AG10803 (cell line): ENCODE measurements at regions not wholly inside any gene's neighbourhood (a gene's known extent, or its start where the extent isn't known, plus 50 kb on each side); places are given as distances from the start of the nearest gene placed in this dataset.

Source experiments
- DNase-seq: peaks from one replicate; pipeline ENCODE4 v3.0.0; 2010; ENCODE audit warnings: low read depth
- H3K4me3 ChIP-seq: 2 replicates; pipeline ENCODE4 v1.5.1; 2011; ENCODE audit warnings: mild to moderate bottlenecking, low read length, control low read depth
- CTCF ChIP-seq: conservative IDR thresholded peaks from 2 replicates; pipeline ENCODE4 v1.5.1; 2011; ENCODE audit warnings: mild to moderate bottlenecking, low read length, control low read depth, inconsistent platforms

GRCh38 chr5:171573451-171574225 lies 154.2 kb downstream of the FGF18 start:
- H3K4me3 ChIP-seq: no peak overlapping the region
- TF ChIP-seq CTCF: no peak
- no peak for DNase-seq

GRCh38 chr5:171574376-171574775 lies 154.9 kb downstream of the FGF18 start:
- DNase-seq: no peak
- no peak overlapping the region for H3K4me3 ChIP-seq
- no peak for TF ChIP-seq CTCF

GRCh38 chr5:171575386-171575785 lies 155.9 kb downstream of the FGF18 start:
- no peak for TF ChIP-seq CTCF
- no peak for DNase-seq
- H3K4me3 ChIP-seq: no peak overlapping the region

DNA sequence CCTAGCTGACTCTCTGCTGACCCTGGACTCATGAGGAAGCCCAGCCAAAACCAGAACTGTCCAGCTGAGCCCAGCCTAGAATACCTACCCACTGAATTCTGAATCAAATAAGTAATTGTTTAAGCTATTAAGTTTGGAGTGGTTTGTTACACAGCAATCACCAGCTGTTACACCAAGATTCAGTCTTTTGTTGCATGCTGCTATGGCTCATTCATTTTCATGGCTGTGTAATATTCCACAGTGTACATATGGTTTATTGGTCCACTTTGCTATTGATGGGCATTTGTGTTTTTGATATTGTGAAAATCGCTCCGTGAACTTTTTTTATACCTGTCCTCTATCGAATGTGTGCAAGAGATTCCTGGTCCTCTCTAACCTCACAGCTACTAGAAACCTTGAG lies 156.4 kb downstream of the FGF18 start:
- no peak overlapping the region for H3K4me3 ChIP-seq
- no peak for DNase-seq
- no peak for TF ChIP-seq CTCF

DNA sequence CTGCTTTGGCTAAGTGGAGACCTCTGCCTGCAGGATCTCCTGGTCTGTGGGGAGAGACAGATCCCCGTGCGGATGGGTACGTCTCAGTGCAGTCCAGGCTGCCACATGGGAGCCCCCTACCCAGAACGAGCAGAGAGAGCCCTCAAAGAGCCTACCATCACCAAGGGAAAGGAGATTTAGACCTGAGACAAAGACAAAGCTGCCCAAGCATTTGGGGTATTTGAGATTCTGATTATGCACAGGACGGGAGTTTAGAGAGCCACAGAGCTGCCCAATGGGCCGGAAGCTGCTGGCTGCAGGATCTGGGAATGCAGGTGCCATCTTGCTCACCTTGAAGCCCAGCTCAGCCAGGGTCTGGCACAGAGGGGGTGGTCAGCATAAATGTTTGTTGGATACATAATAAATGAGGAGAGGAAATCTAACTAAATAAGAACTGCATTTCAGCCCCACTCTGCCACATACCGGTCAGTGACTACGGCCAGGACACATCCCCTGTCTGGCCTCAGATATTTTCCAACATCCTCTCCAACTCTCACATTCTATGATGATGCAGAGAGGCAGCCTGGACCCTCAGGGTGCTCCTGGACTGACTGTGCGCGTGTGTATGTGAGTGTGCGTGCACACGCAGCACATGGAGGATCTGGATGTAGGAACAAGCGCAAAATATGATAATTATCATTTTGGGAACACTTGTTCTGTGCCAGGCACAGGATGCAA lies 157.8 kb downstream of the FGF18 start:
- no peak for TF ChIP-seq CTCF
- DNase-seq: no peak
- H3K4me3 ChIP-seq: no peak overlapping the region

DNA sequence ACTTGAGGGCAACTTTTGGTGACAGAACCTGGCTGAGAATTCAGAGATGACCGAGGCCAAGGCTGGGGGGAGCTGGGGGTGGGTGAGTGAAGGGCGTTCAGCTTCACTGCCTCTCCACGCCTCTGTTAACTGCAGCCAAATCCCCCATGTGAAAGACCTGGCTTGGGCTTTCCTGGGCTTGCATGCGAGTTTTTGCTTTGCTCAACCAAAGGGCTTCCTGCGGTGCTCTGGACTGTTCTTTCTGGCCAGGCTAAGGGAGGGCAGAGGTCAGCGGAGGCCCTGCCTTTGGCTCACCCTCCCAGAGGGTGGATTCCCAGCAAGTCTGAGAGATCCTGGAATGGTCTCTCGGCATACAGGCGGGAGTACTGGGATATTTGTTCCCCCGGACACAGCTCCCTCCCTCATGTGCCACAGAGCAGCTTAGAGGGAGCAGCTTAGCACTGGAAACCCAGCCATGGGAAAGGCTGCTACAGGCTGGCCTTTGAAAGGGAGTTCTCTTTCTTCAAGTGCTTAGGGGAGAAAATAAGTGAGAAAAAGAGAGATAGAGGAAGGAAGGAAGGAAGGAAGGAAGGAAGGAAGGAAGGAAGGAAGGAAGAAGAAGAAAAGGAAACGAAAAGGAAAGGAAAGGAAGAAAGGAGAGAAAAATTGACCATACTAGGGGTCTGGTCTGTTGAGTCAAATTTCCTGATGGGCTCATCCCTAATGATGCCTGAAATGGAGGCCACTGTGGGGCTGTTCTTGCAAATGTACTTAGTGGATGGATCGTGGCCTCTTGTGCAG lies 158.8 kb downstream of the FGF18 start:
- H3K4me3 ChIP-seq: no peak overlapping the region
- no peak for TF ChIP-seq CTCF
- DNase-seq: no peak
